ENCODE measurements at regions not wholly inside any gene's neighbourhood (a gene's known extent, or its start where the extent isn't known, plus 50 kb on each side); places are given as distances from the start of the nearest gene placed in this dataset.
"Not testable (repeated sequence)": the region's sequence is repeated elsewhere in the genome, so short reads cannot be mapped to it uniquely, and the experiment has no call there.

DNA sequence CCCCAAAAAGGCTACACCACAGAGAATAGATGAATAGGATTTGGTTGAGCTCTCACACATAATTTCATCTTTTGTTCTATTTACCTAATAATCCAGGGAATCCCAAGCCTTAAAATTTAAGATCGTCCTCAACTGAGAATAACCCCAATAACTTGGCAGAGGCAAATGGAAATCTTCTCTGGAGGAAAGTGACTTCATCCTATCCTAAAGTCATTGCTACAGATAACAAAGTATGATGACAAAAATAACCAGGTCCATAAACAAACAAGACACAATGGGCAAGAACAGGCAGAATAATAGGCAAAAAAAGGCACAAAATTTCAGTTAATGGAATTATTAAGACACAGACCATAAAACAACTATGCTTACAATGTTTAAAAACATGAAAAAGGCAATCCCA lies 177.3 kb upstream of the STK26 start:
- Mint-ChIP-seq H3K27ac (no peak overlapping the region), H3K9me3 (ENCODE audit: low read depth) (no peaks in the 10 kb centered on the region), H3K36me3 (ENCODE audit: insufficient read depth) (no peaks in the 10 kb centered on the region), H3K27me3 (no peaks in the 10 kb centered on the region), H3K4me3 (ENCODE audit: low read depth) (no peak overlapping the region), H3K4me1 (ENCODE audit: low read depth) (peaks cover 6% of the 10 kb centered on the region)
- TF ChIP-seq, protein P1, sequence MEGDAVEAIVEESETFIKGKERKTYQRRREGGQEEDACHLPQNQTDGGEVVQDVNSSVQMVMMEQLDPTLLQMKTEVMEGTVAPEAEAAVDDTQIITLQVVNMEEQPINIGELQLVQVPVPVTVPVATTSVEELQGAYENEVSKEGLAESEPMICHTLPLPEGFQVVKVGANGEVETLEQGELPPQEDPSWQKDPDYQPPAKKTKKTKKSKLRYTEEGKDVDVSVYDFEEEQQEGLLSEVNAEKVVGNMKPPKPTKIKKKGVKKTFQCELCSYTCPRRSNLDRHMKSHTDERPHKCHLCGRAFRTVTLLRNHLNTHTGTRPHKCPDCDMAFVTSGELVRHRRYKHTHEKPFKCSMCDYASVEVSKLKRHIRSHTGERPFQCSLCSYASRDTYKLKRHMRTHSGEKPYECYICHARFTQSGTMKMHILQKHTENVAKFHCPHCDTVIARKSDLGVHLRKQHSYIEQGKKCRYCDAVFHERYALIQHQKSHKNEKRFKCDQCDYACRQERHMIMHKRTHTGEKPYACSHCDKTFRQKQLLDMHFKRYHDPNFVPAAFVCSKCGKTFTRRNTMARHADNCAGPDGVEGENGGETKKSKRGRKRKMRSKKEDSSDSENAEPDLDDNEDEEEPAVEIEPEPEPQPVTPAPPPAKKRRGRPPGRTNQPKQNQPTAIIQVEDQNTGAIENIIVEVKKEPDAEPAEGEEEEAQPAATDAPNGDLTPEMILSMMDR (IDR thresholded peaks at IDR 0.05; ENCODE audit: unreplicated experiment), result no peak
- no peak for DNase-seq (ENCODE audit: low spot score, unreplicated experiment)

DNA sequence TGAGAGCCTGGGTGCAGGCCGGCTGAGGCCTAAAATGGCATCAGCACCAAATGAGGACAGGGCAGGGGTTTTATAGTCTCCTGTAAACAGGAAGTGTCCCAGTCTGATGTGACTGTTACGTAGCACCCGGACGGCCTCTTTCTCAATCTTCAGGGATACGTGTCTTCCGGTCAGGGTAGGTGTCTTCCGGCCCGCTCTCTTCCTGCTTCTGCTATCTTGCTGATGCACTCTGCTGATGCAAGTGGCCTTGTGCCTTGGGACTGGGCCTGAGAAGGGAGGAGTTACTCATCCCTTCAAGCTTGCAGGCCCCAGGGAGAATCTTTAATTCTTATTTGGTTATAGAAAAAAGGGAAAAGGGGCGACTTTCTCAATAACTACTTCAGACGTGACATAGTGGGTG lies 172.1 kb upstream of the STK26 start:
- not testable (repeated sequence) for H3K4me3 Mint-ChIP-seq (ENCODE audit: low read depth); H3K4me1 Mint-ChIP-seq (ENCODE audit: low read depth); H3K27me3 Mint-ChIP-seq; H3K9me3 Mint-ChIP-seq (ENCODE audit: low read depth); H3K36me3 Mint-ChIP-seq (ENCODE audit: insufficient read depth); DNase-seq (ENCODE audit: low spot score, unreplicated experiment); H3K27ac Mint-ChIP-seq

DNA sequence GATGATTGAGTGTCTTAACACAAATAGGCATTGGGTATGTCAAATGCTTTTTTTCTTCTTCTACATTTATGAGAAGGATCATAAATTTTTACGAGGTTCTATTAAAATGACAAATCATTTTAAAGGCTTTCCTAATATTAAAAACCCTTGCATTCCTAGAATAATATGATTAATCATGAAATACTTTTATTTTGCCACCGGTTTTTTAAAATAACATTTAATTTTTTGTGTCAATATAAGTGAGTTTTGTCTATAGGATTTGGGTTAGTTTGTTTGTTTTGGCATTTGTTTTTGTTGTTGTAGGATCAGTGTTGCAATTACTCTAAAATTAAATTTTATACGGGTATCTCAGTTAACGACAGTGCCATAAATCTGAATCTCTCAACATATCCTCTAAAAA lies 169.7 kb upstream of the STK26 start:
- TF ChIP-seq, protein P1 (IDR thresholded peaks at IDR 0.05; ENCODE audit: unreplicated experiment), result no peak
- H3K4me3 Mint-ChIP-seq (ENCODE audit: low read depth), result no peak overlapping the region

GRCh38 chrX:131854581-131854980 lies 168.5 kb upstream of the STK26 start:
- DNase-seq (ENCODE audit: low spot score, unreplicated experiment), result no peak
- Mint-ChIP-seq H3K27me3 (no peaks in the 10 kb centered on the region), H3K36me3 (ENCODE audit: insufficient read depth) (no peaks in the 10 kb centered on the region), H3K4me3 (ENCODE audit: low read depth) (no peak overlapping the region), H3K27ac (no peak overlapping the region), H3K4me1 (ENCODE audit: low read depth) (no peaks in the 10 kb centered on the region), H3K9me3 (ENCODE audit: low read depth) (no peaks in the 10 kb centered on the region)
- TF ChIP-seq, protein P1 (IDR thresholded peaks at IDR 0.05; ENCODE audit: unreplicated experiment), result peak; percentile 57

More for the DNA sequence above, 169.7 kb upstream of the STK26 start:
- no peak overlapping the region for H3K27ac Mint-ChIP-seq
- no peak for DNase-seq (ENCODE audit: low spot score, unreplicated experiment)
- no peaks in the 10 kb centered on the region for H3K27me3 Mint-ChIP-seq
- H3K4me1 Mint-ChIP-seq (ENCODE audit: low read depth), result no peaks in the 10 kb centered on the region
- no peaks in the 10 kb centered on the region for H3K36me3 Mint-ChIP-seq (ENCODE audit: insufficient read depth)
- no peaks in the 10 kb centered on the region for H3K9me3 Mint-ChIP-seq (ENCODE audit: low read depth)

DNA sequence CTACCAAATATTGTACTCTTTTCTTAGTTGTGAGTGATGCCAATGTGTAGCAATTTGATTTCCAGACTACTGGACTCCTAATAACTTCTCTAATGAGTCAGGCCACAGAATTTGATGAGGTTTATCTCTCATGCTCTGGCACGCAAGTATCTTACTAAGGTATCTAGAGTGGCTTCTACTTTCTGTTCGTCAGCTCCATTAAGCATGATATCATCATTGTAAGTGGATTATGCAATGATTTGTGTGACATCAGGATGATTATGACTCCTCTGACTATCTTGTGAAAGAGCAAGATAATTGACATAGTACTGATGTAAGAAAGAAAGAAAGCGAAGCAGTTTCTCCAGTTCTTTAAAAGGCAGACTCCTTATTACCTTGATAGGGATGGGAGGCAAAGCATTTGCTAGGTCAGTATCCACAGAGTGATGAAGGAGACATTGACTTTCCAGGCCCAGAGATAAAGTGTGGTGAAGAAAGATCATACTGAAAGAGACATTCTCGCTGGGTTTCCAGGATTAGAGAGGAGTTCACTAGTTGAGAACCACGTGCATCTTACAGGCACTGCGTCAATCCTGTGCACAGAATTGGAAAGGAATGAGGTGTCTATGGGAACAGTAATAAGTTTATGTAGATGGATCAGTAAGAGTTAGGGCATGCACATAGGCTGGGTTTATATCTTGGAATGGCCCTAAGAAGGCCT lies 161.9 kb upstream of the STK26 start:
- Mint-ChIP-seq H3K36me3 (ENCODE audit: insufficient read depth) (no peaks in the 10 kb centered on the region), H3K9me3 (ENCODE audit: low read depth) (peaks cover 11% of the 10 kb centered on the region), H3K4me1 (ENCODE audit: low read depth) (no peaks in the 10 kb centered on the region), H3K4me3 (ENCODE audit: low read depth) (no peak overlapping the region), H3K27me3 (no peaks in the 10 kb centered on the region), H3K27ac (no peak overlapping the region)
- TF ChIP-seq, protein P1 (IDR thresholded peaks at IDR 0.05; ENCODE audit: unreplicated experiment), result no peak
- no peak for DNase-seq (ENCODE audit: low spot score, unreplicated experiment)

DNA sequence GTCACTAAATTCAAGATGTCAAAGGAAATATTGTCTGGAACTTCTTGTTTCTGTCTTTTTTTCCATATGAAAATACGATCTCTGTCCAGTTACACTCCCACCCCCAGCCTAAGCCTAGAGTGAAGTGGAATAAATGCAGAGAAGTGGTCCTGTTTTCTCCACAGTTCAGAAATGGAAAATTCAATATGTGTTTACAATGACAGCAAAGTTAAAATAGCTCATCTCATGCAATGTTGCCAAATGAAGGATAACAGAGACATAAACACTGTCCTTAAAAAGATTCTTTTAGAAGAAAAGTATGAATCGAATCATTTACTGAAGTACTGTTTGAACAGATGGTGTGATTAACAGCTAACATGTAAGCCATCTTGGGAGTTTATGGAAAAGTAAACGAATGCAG lies 160.8 kb upstream of the STK26 start:
- no peak overlapping the region for H3K27ac Mint-ChIP-seq
- no peaks in the 10 kb centered on the region for H3K36me3 Mint-ChIP-seq (ENCODE audit: insufficient read depth)
- TF ChIP-seq, protein P1 (IDR thresholded peaks at IDR 0.05; ENCODE audit: unreplicated experiment), result no peak
- DNase-seq (ENCODE audit: low spot score, unreplicated experiment), result no peak
- no peaks in the 10 kb centered on the region for H3K27me3 Mint-ChIP-seq
- H3K4me1 Mint-ChIP-seq (ENCODE audit: low read depth), result no peaks in the 10 kb centered on the region
- H3K4me3 Mint-ChIP-seq (ENCODE audit: low read depth), result no peak overlapping the region
- H3K9me3 Mint-ChIP-seq (ENCODE audit: low read depth), result peaks cover 11% of the 10 kb centered on the region
